AG09319 (cell line): ENCODE measurements at regions not wholly inside any gene's neighbourhood (a gene's known extent, or its start where the extent isn't known, plus 50 kb on each side); places are given as distances from the start of the nearest gene placed in this dataset.
"Not testable (repeated sequence)": the region's sequence is repeated elsewhere in the genome, so short reads cannot be mapped to it uniquely, and the experiment has no call there.

Experiments
- DNase-seq: peaks from one replicate; pipeline ENCODE4 v3.0.0-alpha.2; 2010; ENCODE audit warnings: low read depth; ENCODE audit errors: extremely low read depth
- CTCF ChIP-seq: IDR thresholded peaks from 2 replicates; pipeline ENCODE4 v1.5.1; 2011; ENCODE audit warnings: low read depth, mild to moderate bottlenecking, inconsistent platforms, low read length, moderate library complexity

- peak; percentile 41 for TF ChIP-seq CTCF
- no peak for DNase-seq
These were observed 204.6 kb downstream of the PDGFRA start for GRCh38 chr4:54433686-54434085.

GRCh38 chr4:54439831-54440243 lies 210.7 kb downstream of the PDGFRA start:
- TF ChIP-seq CTCF, result no peak
- DNase-seq, result peak; percentile 16

- DNase-seq, result no peak
- peak; percentile 62 for TF ChIP-seq CTCF
These were observed 211.5 kb downstream of the PDGFRA start for GRCh38 chr4:54440394-54441136.

GRCh38 chr4:54445866-54446265 lies 211.9 kb upstream of the KIT start:
- no peak for TF ChIP-seq CTCF
- DNase-seq, result no peak

GRCh38 chr4:54446581-54446980 lies 211.2 kb upstream of the KIT start:
- DNase-seq, result no peak
- TF ChIP-seq CTCF, result no peak

GRCh38 chr4:54447304-54447703 lies 210.5 kb upstream of the KIT start:
- DNase-seq, result no peak
- TF ChIP-seq CTCF, result no peak

- no peak for DNase-seq
- TF ChIP-seq CTCF, result no peak
These were observed 207.8 kb upstream of the KIT start for GRCh38 chr4:54449999-54450398.

GRCh38 chr4:54466960-54467359 lies 190.8 kb upstream of the KIT start:
- DNase-seq, result not testable (repeated sequence)
